GM18907 (cell line): ENCODE measurements at regions not wholly inside any gene's neighbourhood (a gene's known extent, or its start where the extent isn't known, plus 50 kb on each side); places are given as distances from the start of the nearest gene placed in this dataset.

ENCODE experiments used
- ATAC-seq: cut with Tn5 transposase; IDR thresholded peaks from one replicate; pipeline ENCODE4 v1.9.1; 2021; ENCODE audit warnings: mild to moderate bottlenecking, moderate library complexity; ENCODE audit not compliant: unreplicated experiment

DNA sequence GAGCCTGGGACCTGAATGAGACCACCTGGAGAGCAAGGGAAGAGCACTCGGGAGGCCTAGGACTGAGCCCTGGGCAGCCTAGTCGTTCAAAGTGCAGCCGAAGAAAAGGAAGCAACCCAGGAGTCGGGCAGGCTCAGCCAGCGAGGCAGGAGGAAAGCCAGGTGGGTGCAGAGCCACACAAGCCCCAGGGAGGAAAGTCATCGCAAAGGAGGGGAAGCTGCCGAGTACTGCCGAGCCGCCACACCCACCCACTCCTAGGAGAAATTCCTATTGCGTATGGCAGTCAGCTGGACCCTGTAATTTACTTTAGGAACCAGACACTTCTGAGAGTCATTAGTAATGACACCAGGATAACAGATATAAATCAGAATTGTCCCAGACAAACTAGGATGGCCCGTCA lies 187.6 kb downstream of the KATNIP start:
- no peak for ATAC-seq
